B cell (primary cell): ENCODE measurements at regions not wholly inside any gene's neighbourhood (a gene's known extent, or its start where the extent isn't known, plus 50 kb on each side); places are given as distances from the start of the nearest gene placed in this dataset.

ENCODE experiments used
- ATAC-seq: fragments of 200-7000 bp; cut with Tn5 transposase; one replicate; pipeline ENCODE4 v1.10.0; 2021; ENCODE audit warnings: low read depth, mild to moderate bottlenecking, moderate number of reproducible peaks, moderate library complexity
- CTCF ChIA-PET: fragments of 350-600 bp; sonication (Branson Sonifier 250); formaldehyde crosslinking; loops from one replicate; lab custom pipeline; 2021; ENCODE audit warnings: antibody characterized with exemption, inconsistent platforms; lab: Charles Lee
- POLR2A ChIA-PET: fragments of 350-600 bp; sonication (Branson Sonifier 250); formaldehyde crosslinking; loops from one replicate; lab custom pipeline; 2021; ENCODE audit warnings: antibody characterized with exemption; lab: Charles Lee
- DNase-seq: peaks from one replicate; pipeline ENCODE4 v3.0.0; 2013
- H2AFZ ChIP-seq: 2 replicates; pipeline ENCODE4 v1.6.1; 2012; ENCODE audit warnings: mild to moderate bottlenecking, low read depth, low read length; ENCODE audit not compliant: insufficient read depth, poor library complexity, severe bottlenecking
- H3K27ac ChIP-seq, 2 donors: 1 replicate in 1 of 2; 2 replicates in 1 of 2; pipeline ENCODE4 v1.5.1; 2012 to 2013; ENCODE audit warnings: low read length in 2 of 2, mild to moderate bottlenecking in 2 of 2, moderate library complexity in 1 of 2
- H3K27me3 ChIP-seq, 4 experiments: fragments of 200-600 bp in 1 of 4; sonication (generic) in 1 of 4; replicated peaks in 1 of 4; 1 replicate in 2 of 4; 2 replicates in 2 of 4; pipeline versions ENCODE4 v1.6.1 to v1.7.0; 2013 to 2016; ENCODE audit warnings: low read length in 3 of 4, mild to moderate bottlenecking in 2 of 4, mixed read lengths in 1 of 4, moderate library complexity in 1 of 4; ENCODE audit not compliant: insufficient read depth in 4 of 4, control insufficient read depth in 3 of 4; ENCODE audit errors: control extremely low read depth in 1 of 4
- H3K36me3 ChIP-seq, 2 experiments: replicated peaks in 1 of 2; 1 replicate in 1 of 2; 2 replicates in 1 of 2; pipeline versions ENCODE4 v1.6.1 to v1.7.1; 2013; ENCODE audit warnings: low read length in 1 of 2; ENCODE audit not compliant: insufficient read depth in 2 of 2, control insufficient read depth in 1 of 2; ENCODE audit errors: control extremely low read depth in 1 of 2, extremely low read depth in 1 of 2
- H3K4me1 ChIP-seq, 2 donors: fragments of 200-600 bp in 1 of 2; sonication (generic) in 1 of 2; 1 replicate in 1 of 2; 2 replicates in 1 of 2; pipeline versions ENCODE4 v1.5.1 to v1.6.1; 2013 to 2017; ENCODE audit warnings: low read length in 2 of 2; ENCODE audit not compliant: control insufficient read depth in 2 of 2, insufficient read depth in 2 of 2
- H3K4me2 ChIP-seq: replicated peaks from 2 replicates; pipeline ENCODE3; 2012; ENCODE audit warnings: mild to moderate bottlenecking, low read depth, low read length; ENCODE audit not compliant: poor library complexity, severe bottlenecking
- H3K4me3 ChIP-seq, 5 experiments: fragments of 200-600 bp in 1 of 5; sonication (generic) in 1 of 5; 1 replicate in 3 of 5; 2 replicates in 2 of 5; pipeline versions ENCODE4 v1.5.1 to v1.7.0; 2011 to 2016; ENCODE audit warnings: low read length in 4 of 5, mild to moderate bottlenecking in 4 of 5, low read depth in 2 of 5, control low read depth in 1 of 5, moderate library complexity in 1 of 5; ENCODE audit not compliant: insufficient read depth in 1 of 5; ENCODE audit errors: control extremely low read depth in 1 of 5, extremely low read depth in 1 of 5
- H3K79me2 ChIP-seq: fragments of 200-600 bp; sonication (generic); one replicate; pipeline ENCODE4 v1.6.0; 2016; ENCODE audit warnings: low read length; ENCODE audit not compliant: control insufficient read depth, insufficient read depth
- H3K9ac ChIP-seq: fragments of 200-600 bp; sonication (generic); 2 replicates; pipeline ENCODE4 v1.6.1; 2017; ENCODE audit warnings: mild to moderate bottlenecking, low read length, moderate library complexity
- H3K9me3 ChIP-seq, 3 donors: one replicate each; pipeline versions ENCODE4 v1.6.1 to v1.7.1; 2013; ENCODE audit warnings: low read length in 2 of 3; ENCODE audit not compliant: control insufficient read depth in 2 of 3, insufficient read depth in 1 of 3; ENCODE audit errors: control extremely low read depth in 1 of 3
- H4K20me1 ChIP-seq: 2 replicates; pipeline ENCODE4 v1.6.0; 2012; ENCODE audit warnings: mild to moderate bottlenecking, low read length; ENCODE audit not compliant: insufficient read depth, control insufficient read depth, poor library complexity, severe bottlenecking
- H3K27ac Mint-ChIP-seq: one replicate; pipeline ENCODE4 v1.8.0; 2021; ENCODE audit warnings: mixed read lengths
- H3K27me3 Mint-ChIP-seq: one replicate; pipeline ENCODE4 v1.8.0; 2021; ENCODE audit warnings: mixed read lengths
- H3K4me1 Mint-ChIP-seq: one replicate; pipeline ENCODE4 v1.8.0; 2021; ENCODE audit warnings: mixed read lengths
- H3K4me3 Mint-ChIP-seq: one replicate; pipeline ENCODE4 v1.8.0; 2021; ENCODE audit warnings: mixed read lengths
- H3K9me3 Mint-ChIP-seq: one replicate; pipeline ENCODE4 v1.8.0; 2022; ENCODE audit warnings: mixed read lengths; ENCODE audit not compliant: insufficient read depth
- CTCF ChIP-seq: fragments of 200-600 bp; IDR thresholded peaks from one replicate; pipeline ENCODE4 v1.8.0; 2022; ENCODE audit warnings: antibody characterized with exemption, mild to moderate bottlenecking
- EZH2 ChIP-seq: IDR thresholded peaks from 2 replicates; pipeline ENCODE4 v1.6.1; 2012; ENCODE audit warnings: borderline replicate concordance, low read depth, mild to moderate bottlenecking, moderate library complexity, low read length; ENCODE audit not compliant: insufficient read depth, poor library complexity, severe bottlenecking
- WGBS: methylation state at CpG from one replicate; pipeline ENCODE4 v1.1.5; 2013; ENCODE audit warnings: missing lambda C conversion rate; ENCODE audit not compliant: insufficient coverage; 5-methylcytosine and 5-hydroxymethylcytosine counted together
- intact Hi-C: fragments of 100-400 bp; cut with micrococcal nuclease; formaldehyde crosslinking; loops from one replicate; pipeline ENCODE4 v1.10.0; 2022

- H3K36me3 ChIP-seq, result no peaks in the 10 kb centered on the region
- H3K4me3 ChIP-seq, result no peak overlapping the region
- H3K27me3 ChIP-seq, result no peaks in the 10 kb centered on the region
- Mint-ChIP-seq H3K4me3 (no peak overlapping the region), H3K9me3 (no peaks in the 10 kb centered on the region), H3K27ac (no peak overlapping the region), H3K4me1 (no peaks in the 10 kb centered on the region), H3K27me3 (no peaks in the 10 kb centered on the region)
- H3K4me1 ChIP-seq, result no peaks in the 10 kb centered on the region
- DNase-seq (no peak), ATAC-seq (no peak)
- intact Hi-C loops, result no loop called here
- no peak overlapping the region for H3K9ac ChIP-seq
- H4K20me1 ChIP-seq, result no peaks in the 10 kb centered on the region
- ChIA-PET CTCF (no interaction called here), POLR2A (no interaction called here)
- no CpG with 5 or more reads among the region's 1 CpG for WGBS
- H2AFZ ChIP-seq, result no peak overlapping the region
- H3K79me2 ChIP-seq, result no peaks in the 10 kb centered on the region
- TF ChIP-seq CTCF, result no peak
- no peak for TF ChIP-seq EZH2
- H3K27ac ChIP-seq, result no peak overlapping the region
- H3K9me3 ChIP-seq, result no peaks in the 10 kb centered on the region
- H3K4me2 ChIP-seq, result no peak overlapping the region
Measured at GRCh38 chr18:66826211-66826610, 222.3 kb upstream of the CDH19 start.

- no peak overlapping the region for H3K4me3 Mint-ChIP-seq
- ChIA-PET CTCF (no interaction called here), POLR2A (no interaction called here)
- H3K9me3 ChIP-seq, result no peaks in the 10 kb centered on the region
- WGBS, result no CpG with 5 or more reads among the region's 3 CpGs
- no peaks in the 10 kb centered on the region for H3K79me2 ChIP-seq
- no peaks in the 10 kb centered on the region for H3K27me3 Mint-ChIP-seq
- intact Hi-C loops, result no loop called here
- TF ChIP-seq CTCF (no peak), EZH2 (no peak)
- H3K9me3 Mint-ChIP-seq, result no peaks in the 10 kb centered on the region
- H2AFZ ChIP-seq, result no peak overlapping the region
- ATAC-seq (no peak), DNase-seq (no peak)
- no peaks in the 10 kb centered on the region for H3K4me1 Mint-ChIP-seq
- no peak overlapping the region for H3K4me2 ChIP-seq
- no peak overlapping the region for H3K4me3 ChIP-seq
- no peaks in the 10 kb centered on the region for H3K4me1 ChIP-seq
- no peak overlapping the region for H3K27ac Mint-ChIP-seq
- H4K20me1 ChIP-seq, result no peaks in the 10 kb centered on the region
- H3K27me3 ChIP-seq, result no peaks in the 10 kb centered on the region
- H3K27ac ChIP-seq, result no peak overlapping the region
- H3K9ac ChIP-seq, result no peak overlapping the region
- no peaks in the 10 kb centered on the region for H3K36me3 ChIP-seq
Measured at GRCh38 chr18:66825347-66825746, 221.5 kb upstream of the CDH19 start.
